Peyer's patch (tissue), 4 donors: ENCODE measurements at regions not wholly inside any gene's neighbourhood (a gene's known extent, or its start where the extent isn't known, plus 50 kb on each side); places are given as distances from the start of the nearest gene placed in this dataset.

ENCODE experiments used
- DNase-seq, 3 donors: peaks; one replicate each; pipeline ENCODE4 v3.0.0-alpha.2; 2017 to 2019
- H3K27ac ChIP-seq, 4 donors: fragments of 200-600 bp; sonication (generic); one replicate each; pipeline ENCODE4 v1.5.1; 2016 to 2019
- H3K27me3 ChIP-seq, 2 donors: fragments of 200-600 bp; sonication (generic); one replicate each; pipeline ENCODE4 v1.5.1; 2019
- H3K36me3 ChIP-seq, 3 donors: fragments of 200-600 bp; sonication (generic); one replicate each; pipeline ENCODE4 v1.5.1; 2016 to 2019
- H3K4me1 ChIP-seq, 4 donors: fragments of 200-600 bp; sonication (generic); one replicate each; pipeline ENCODE4 v1.5.1; 2016 to 2019
- H3K4me3 ChIP-seq, 4 donors: fragments of 200-600 bp; sonication (generic); 1 replicate in 3 of 4; 2 replicates in 1 of 4; pipeline ENCODE4 v1.5.1; 2016 to 2019; ENCODE audit warnings: mild to moderate bottlenecking in 1 of 4
- H3K9me3 ChIP-seq, 4 donors: fragments of 200-600 bp; sonication (generic); one replicate each; pipeline ENCODE4 v1.5.1; 2016 to 2019; ENCODE audit warnings: mild to moderate bottlenecking in 1 of 4
- CTCF ChIP-seq, 6 experiments: fragments of 450-650 bp in 4 of 6; fragments of 200-600 bp in 2 of 6; sonication (generic) in 1 of 6; IDR thresholded peaks; one replicate each; pipeline ENCODE4 v1.5.1; 2017 to 2019; ENCODE audit warnings: antibody characterized with exemption in 6 of 6, mild to moderate bottlenecking in 3 of 6, moderate library complexity in 1 of 6
- POLR2A ChIP-seq, 2 donors: fragments of 450-650 bp; IDR thresholded peaks; one replicate each; pipeline ENCODE4 v1.5.1; 2017; ENCODE audit warnings: antibody characterized with exemption in 2 of 2, mild to moderate bottlenecking in 2 of 2, moderate library complexity in 2 of 2

- Histone ChIP-seq H3K27ac (no peak overlapping the region), H3K36me3 (no peaks in the 10 kb centered on the region), H3K4me1 (no peaks in the 10 kb centered on the region), H3K4me3 (no peak overlapping the region), H3K9me3 (no peaks in the 10 kb centered on the region), H3K27me3 (no peaks in the 10 kb centered on the region)
- DNase-seq = no peak
- TF ChIP-seq POLR2A (IDR thresholded peaks at IDR 0.05) (no peak), CTCF (IDR thresholded peaks at IDR 0.05) (no peak)
These were observed 670.0 kb downstream of the XPNPEP1 start for GRCh38 chr10:109253306-109253705.

GRCh38 chr10:109250152-109250551, 673.2 kb downstream of the XPNPEP1 start:
- Histone ChIP-seq H3K27ac (no peak overlapping the region), H3K4me1 (no peaks in the 10 kb centered on the region), H3K27me3 (no peaks in the 10 kb centered on the region), H3K9me3 (no peaks in the 10 kb centered on the region), H3K36me3 (no peaks in the 10 kb centered on the region), H3K4me3 (no peak overlapping the region)
- no peak for TF ChIP-seq POLR2A (IDR thresholded peaks at IDR 0.05)
- no peak for TF ChIP-seq CTCF (IDR thresholded peaks at IDR 0.05)
- no peak for DNase-seq

GRCh38 chr10:109247814-109248213, 675.5 kb downstream of the XPNPEP1 start:
- Histone ChIP-seq H3K36me3 (no peaks in the 10 kb centered on the region), H3K9me3 (no peaks in the 10 kb centered on the region), H3K4me3 (no peak overlapping the region), H3K27ac (no peak overlapping the region), H3K27me3 (no peaks in the 10 kb centered on the region), H3K4me1 (no peaks in the 10 kb centered on the region)
- TF ChIP-seq POLR2A (IDR thresholded peaks at IDR 0.05) = no peak
- TF ChIP-seq CTCF (IDR thresholded peaks at IDR 0.05) = no peak
- DNase-seq = no peak

- Histone ChIP-seq H3K4me1 (no peaks in the 10 kb centered on the region), H3K27ac (no peak overlapping the region), H3K9me3 (no peaks in the 10 kb centered on the region), H3K4me3 (no peak overlapping the region), H3K36me3 (no peaks in the 10 kb centered on the region), H3K27me3 (no peaks in the 10 kb centered on the region)
- no peak for TF ChIP-seq POLR2A (IDR thresholded peaks at IDR 0.05)
- no peak for TF ChIP-seq CTCF (IDR thresholded peaks at IDR 0.05)
- no peak for DNase-seq
These were observed 677.5 kb downstream of the XPNPEP1 start for GRCh38 chr10:109245821-109246220.

- H3K4me1 ChIP-seq = no peaks in the 10 kb centered on the region
- no peaks in the 10 kb centered on the region for H3K36me3 ChIP-seq
- H3K4me3 ChIP-seq = no peak overlapping the region
- H3K9me3 ChIP-seq = no peaks in the 10 kb centered on the region
- no peaks in the 10 kb centered on the region for H3K27me3 ChIP-seq
- DNase-seq = no peak
- TF ChIP-seq POLR2A (IDR thresholded peaks at IDR 0.05) (no peak), CTCF (IDR thresholded peaks at IDR 0.05) (no peak)
- H3K27ac ChIP-seq = no peak overlapping the region
These were observed 683.9 kb downstream of the XPNPEP1 start for GRCh38 chr10:109239371-109239770.

GRCh38 chr10:109237682-109238081, 685.6 kb downstream of the XPNPEP1 start:
- no peaks in the 10 kb centered on the region for H3K36me3 ChIP-seq
- H3K27ac ChIP-seq = no peak overlapping the region
- TF ChIP-seq POLR2A (IDR thresholded peaks at IDR 0.05) (no peak), CTCF (IDR thresholded peaks at IDR 0.05) (no peak)
- DNase-seq = no peak
- no peaks in the 10 kb centered on the region for H3K4me1 ChIP-seq
- H3K9me3 ChIP-seq = no peaks in the 10 kb centered on the region
- H3K4me3 ChIP-seq = no peak overlapping the region
- H3K27me3 ChIP-seq = no peaks in the 10 kb centered on the region
